Sigmoid colon (tissue), 6 donors: ENCODE measurements at regions not wholly inside any gene's neighbourhood (a gene's known extent, or its start where the extent isn't known, plus 50 kb on each side); places are given as distances from the start of the nearest gene placed in this dataset.

Source experiments
- DNase-seq: peaks from one replicate; pipeline ENCODE4 v3.0.0-alpha.2; 2019
- H3K27ac ChIP-seq, 4 donors: fragments of 200-600 bp; sonication (generic); one replicate each; pipeline ENCODE4 v1.5.1; 2016 to 2019; ENCODE audit warnings: mild to moderate bottlenecking in 1 of 4
- H3K27me3 ChIP-seq, 3 donors: fragments of 200-600 bp; sonication (generic); one replicate each; pipeline ENCODE4 v1.5.1; 2019; ENCODE audit warnings: mild to moderate bottlenecking in 1 of 3
- H3K36me3 ChIP-seq, 4 donors: fragments of 200-600 bp; sonication (generic); one replicate each; pipeline ENCODE4 v1.5.1; 2016 to 2019
- H3K4me1 ChIP-seq, 4 donors: fragments of 200-600 bp; sonication (generic); one replicate each; pipeline ENCODE4 v1.5.1; 2017 to 2019
- H3K4me3 ChIP-seq, 4 donors: fragments of 200-600 bp; sonication (generic); one replicate each; pipeline ENCODE4 v1.5.1; 2017 to 2019; ENCODE audit warnings: mild to moderate bottlenecking in 2 of 4, moderate library complexity in 1 of 4
- H3K9me3 ChIP-seq, 4 donors: fragments of 200-600 bp in 3 of 4; sonication (generic) in 3 of 4; one replicate each; pipeline versions ENCODE4 v1.5.1 to v1.6.1; 2013 to 2019
- EP300 ChIP-seq, 4 donors: sonication (generic); formaldehyde crosslinking; IDR thresholded peaks; one replicate each; pipeline ENCODE4 v1.6.1; 2017; ENCODE audit warnings: antibody characterized with exemption in 4 of 4
- POLR2A ChIP-seq, 2 donors: fragments of 450-650 bp; IDR thresholded peaks; one replicate each; pipeline ENCODE4 v1.6.1; 2016; ENCODE audit warnings: antibody characterized with exemption in 2 of 2, mild to moderate bottlenecking in 2 of 2, moderate library complexity in 2 of 2
- POLR2AphosphoS5 ChIP-seq, 4 donors: sonication (generic); formaldehyde crosslinking; IDR thresholded peaks; one replicate each; pipeline ENCODE4 v1.6.1; 2017; ENCODE audit warnings: antibody characterized with exemption in 4 of 4
- WGBS, 2 donors: extraction: QIAGEN DNeasy Blood & Tissue Kit; methylation state at CpG; one replicate each; pipeline ENCODE4 v1.1.7; 2013; 5-methylcytosine and 5-hydroxymethylcytosine counted together
- intact Hi-C: fragments of 100-400 bp; cut with DNase I; formaldehyde crosslinking; loops from one replicate; pipeline ENCODE4 v1.15.1; 2023
- TF ChIP-seq, protein P1 (sequence below), 4 experiments: fragments of 450-650 bp in 3 of 4; fragments of 200-600 bp in 1 of 4; IDR thresholded peaks; one replicate each; pipeline ENCODE4 v1.5.1; 2016 to 2019; ENCODE audit warnings: antibody characterized with exemption in 4 of 4, mild to moderate bottlenecking in 3 of 4, moderate library complexity in 2 of 4
- donor health status: healthy with polysubstance abuse.
- donor health status: healthy.

DNA sequence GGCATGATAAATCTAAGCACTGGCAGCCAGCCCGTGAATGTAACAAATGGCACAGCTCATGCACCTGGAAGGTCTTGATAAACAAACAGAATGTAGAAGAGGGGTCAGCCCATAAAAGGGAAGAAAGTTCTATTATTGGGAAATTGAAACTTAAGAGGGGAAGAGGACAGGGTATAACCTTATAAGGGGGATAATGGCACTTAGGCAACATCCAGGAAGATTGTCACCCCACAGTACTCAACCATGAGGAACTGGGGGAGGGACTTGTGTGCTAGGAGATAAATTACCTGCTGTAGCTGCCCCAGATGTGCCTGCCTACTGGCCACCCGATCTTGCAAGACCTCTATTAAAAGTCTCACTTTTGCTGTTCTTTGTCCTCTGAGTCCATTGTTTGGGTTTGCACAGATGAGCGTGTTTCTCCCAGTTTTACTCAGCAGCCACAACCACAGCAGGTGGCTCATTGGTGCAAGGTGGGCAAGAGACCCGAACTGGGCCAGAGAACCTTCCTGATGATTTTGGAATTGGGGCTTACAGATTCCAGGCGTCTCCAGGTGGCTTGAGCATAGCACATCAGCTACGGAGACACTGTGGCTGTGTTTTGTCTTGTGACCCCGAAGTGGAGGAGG is 79.0 kb upstream of the TAF1B start:
- H3K4me3 ChIP-seq: no peak overlapping the region
- intact Hi-C loops: no loop called here

DNA sequence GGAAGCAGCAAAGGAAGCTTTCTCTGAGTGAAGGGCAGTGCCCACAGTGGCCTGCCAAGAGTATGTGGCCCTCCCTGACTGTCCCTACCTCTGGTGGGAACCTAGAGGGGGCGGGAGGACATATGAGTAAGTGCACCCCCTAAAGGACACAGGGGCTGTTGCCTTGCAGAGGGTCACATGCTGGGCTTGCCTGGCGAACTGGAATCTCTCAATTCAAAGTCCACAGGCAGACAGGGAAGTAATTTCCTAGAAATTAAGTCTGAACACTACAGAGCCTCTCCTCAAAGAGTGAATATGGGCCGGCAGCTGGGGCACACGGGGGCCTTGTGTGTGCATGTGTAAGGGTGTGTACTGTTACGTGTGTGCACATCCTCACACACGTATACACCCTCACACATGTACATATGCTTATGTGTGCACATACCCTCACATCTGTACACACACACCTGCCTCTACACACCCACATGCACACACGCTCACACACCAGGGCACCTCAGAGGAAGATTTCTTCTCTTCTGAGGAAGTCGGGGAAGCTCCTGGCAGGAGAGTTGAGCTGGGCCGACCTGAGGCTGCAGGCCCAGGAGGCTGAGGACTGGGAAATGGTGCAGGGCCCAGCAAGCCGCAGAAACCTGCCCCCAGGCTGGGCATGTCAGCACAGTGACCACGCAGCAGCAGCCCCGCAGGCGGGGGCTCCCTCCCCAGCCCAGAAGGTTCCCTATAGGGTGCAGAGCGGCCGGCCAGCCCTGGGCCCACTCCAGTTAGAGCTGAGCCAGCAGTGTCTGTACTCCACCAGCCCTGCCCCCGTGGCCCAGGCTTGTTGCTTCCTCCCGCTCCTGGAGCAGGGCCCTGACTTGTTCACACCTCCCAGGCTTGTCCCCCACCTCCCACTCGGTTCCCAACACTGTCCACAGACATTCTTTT is 77.4 kb upstream of the TAF1B start:
- H3K27ac ChIP-seq: no peak overlapping the region
- WGBS, 2 donors: 78% methylated on average over 18 of the region's 18 CpGs
- no peak for TF ChIP-seq POLR2A (IDR thresholded peaks at IDR 0.05)
- H3K36me3 ChIP-seq: no peaks in the 10 kb centered on the region
- no peaks in the 10 kb centered on the region for H3K27me3 ChIP-seq
- peaks cover 0 to 12% (median 10%) of the 10 kb centered on the region in 4 donors for H3K4me1 ChIP-seq
- H3K9me3 ChIP-seq: no peaks in the 10 kb centered on the region
- DNase-seq: no peak
- intact Hi-C loops: no loop called here
- H3K4me3 ChIP-seq: no peak overlapping the region

More for the DNA sequence above, 79.0 kb upstream of the TAF1B start:
- no peaks in the 10 kb centered on the region for H3K36me3 ChIP-seq
- no peaks in the 10 kb centered on the region for H3K9me3 ChIP-seq
- no peaks in the 10 kb centered on the region for H3K4me1 ChIP-seq
- no peak for DNase-seq
- WGBS, 2 donors: 70 to 79% methylated on average over 7 of the region's 7 CpGs
- H3K27ac ChIP-seq: no peak overlapping the region
- no peaks in the 10 kb centered on the region for H3K27me3 ChIP-seq
- TF ChIP-seq POLR2A (IDR thresholded peaks at IDR 0.05) (no peak), EP300 (IDR thresholded peaks at IDR 0.05) (no peak), POLR2AphosphoS5 (IDR thresholded peaks at IDR 0.05) (no peak)
- TF ChIP-seq, protein P1, sequence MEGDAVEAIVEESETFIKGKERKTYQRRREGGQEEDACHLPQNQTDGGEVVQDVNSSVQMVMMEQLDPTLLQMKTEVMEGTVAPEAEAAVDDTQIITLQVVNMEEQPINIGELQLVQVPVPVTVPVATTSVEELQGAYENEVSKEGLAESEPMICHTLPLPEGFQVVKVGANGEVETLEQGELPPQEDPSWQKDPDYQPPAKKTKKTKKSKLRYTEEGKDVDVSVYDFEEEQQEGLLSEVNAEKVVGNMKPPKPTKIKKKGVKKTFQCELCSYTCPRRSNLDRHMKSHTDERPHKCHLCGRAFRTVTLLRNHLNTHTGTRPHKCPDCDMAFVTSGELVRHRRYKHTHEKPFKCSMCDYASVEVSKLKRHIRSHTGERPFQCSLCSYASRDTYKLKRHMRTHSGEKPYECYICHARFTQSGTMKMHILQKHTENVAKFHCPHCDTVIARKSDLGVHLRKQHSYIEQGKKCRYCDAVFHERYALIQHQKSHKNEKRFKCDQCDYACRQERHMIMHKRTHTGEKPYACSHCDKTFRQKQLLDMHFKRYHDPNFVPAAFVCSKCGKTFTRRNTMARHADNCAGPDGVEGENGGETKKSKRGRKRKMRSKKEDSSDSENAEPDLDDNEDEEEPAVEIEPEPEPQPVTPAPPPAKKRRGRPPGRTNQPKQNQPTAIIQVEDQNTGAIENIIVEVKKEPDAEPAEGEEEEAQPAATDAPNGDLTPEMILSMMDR (IDR thresholded peaks at IDR 0.05): no peak

DNA sequence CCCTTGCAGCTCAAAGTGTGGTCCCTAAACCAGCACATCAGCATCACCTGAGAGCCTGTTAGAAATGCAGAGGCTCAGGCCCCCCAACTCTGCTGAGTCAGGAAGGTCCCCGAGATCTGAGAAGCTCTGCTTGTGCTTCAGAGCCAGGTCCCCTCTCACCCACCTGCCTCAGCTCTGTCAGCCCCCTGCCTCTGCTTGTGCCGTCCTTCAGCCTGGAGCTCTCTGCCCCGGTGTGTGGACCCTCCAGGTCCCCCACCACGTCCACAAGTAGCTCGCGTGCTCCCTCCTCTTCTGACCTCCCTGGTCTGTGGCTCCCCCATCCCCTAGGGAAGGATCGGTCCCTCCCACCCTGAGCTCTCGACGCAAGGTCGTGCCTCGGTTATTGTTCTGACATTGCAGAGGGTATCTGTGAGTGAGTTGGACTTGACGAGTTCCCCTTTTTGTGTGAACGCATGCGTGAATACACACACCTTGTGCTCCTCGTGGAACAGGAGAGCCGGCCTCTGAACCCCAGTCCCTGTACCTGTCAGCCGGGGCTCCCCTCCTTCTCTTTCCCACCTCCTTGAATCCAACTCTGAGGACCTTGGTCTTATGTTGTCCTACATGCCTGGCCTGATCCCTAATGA is 75.5 kb upstream of the TAF1B start:
- no peak overlapping the region for H3K27ac ChIP-seq
- intact Hi-C loops: no loop called here
- H3K9me3 ChIP-seq: no peaks in the 10 kb centered on the region
- no peaks in the 10 kb centered on the region for H3K36me3 ChIP-seq
- peaks cover 0 to 17% (median 13%) of the 10 kb centered on the region in 4 donors for H3K4me1 ChIP-seq
- no peak for DNase-seq
- H3K4me3 ChIP-seq: no peak overlapping the region
- H3K27me3 ChIP-seq: no peaks in the 10 kb centered on the region
- WGBS, 2 donors: 80 to 85% methylated on average over 17 of the region's 17 CpGs
- TF ChIP-seq, protein P1 (IDR thresholded peaks at IDR 0.05): no peak
- TF ChIP-seq POLR2AphosphoS5 (IDR thresholded peaks at IDR 0.05): no peak
- TF ChIP-seq EP300 (IDR thresholded peaks at IDR 0.05): no peak
- no peak for TF ChIP-seq POLR2A (IDR thresholded peaks at IDR 0.05)

DNA sequence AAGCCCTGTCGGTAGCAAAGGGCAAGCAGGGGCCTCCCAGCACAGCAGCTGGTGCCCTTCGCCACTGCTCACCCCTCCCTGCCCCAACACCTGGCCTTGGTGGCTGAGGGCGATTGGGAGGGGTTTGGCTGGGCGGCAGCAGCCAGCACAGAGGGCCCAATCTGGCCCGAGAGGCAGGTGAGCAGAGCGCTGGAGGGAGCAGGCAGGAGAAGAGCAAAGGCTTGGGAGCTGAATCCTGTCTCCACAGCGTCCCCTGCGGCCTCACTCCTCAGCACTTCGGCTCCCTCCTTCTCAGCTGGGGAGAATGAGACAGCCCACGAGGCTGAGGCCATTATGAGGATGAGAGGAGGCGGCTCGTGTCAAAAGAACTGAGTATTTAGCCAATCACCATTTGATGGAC is 74.9 kb upstream of the TAF1B start:
- intact Hi-C loops: no loop called here

More for the DNA sequence above, 74.9 kb upstream of the TAF1B start:
- H3K27me3 ChIP-seq: no peaks in the 10 kb centered on the region
- peaks cover 0 to 17% (median 13%) of the 10 kb centered on the region in 4 donors for H3K4me1 ChIP-seq
- H3K27ac ChIP-seq: no peak overlapping the region
- H3K36me3 ChIP-seq: no peaks in the 10 kb centered on the region
- no peaks in the 10 kb centered on the region for H3K9me3 ChIP-seq
- TF ChIP-seq EP300 (IDR thresholded peaks at IDR 0.05) (no peak), POLR2A (IDR thresholded peaks at IDR 0.05) (no peak), POLR2AphosphoS5 (IDR thresholded peaks at IDR 0.05) (no peak)
- TF ChIP-seq, protein P1 (IDR thresholded peaks at IDR 0.05): no peak
- 19 to 60% methylated on average over 12 of the region's 12 CpGs for WGBS, 2 donors
- no peak overlapping the region for H3K4me3 ChIP-seq
- no peak for DNase-seq
